ENCODE measurements at regions not wholly inside any gene's neighbourhood (a gene's known extent, or its start where the extent isn't known, plus 50 kb on each side); places are given as distances from the start of the nearest gene placed in this dataset.

- TF ChIP-seq TARDBP (IDR thresholded peaks at IDR 0.05; ENCODE audit: borderline replicate concordance) (no peak), REST (IDR thresholded peaks at IDR 0.05; ENCODE audit: low read depth, low read length) (no peak), TAF1 (IDR thresholded peaks at IDR 0.05; ENCODE audit: borderline replicate concordance, low read depth, low read length) (no peak), CTCF (IDR thresholded peaks at IDR 0.05 in 2 of 3, conservative IDR thresholded peaks at IDR 0.05 in 1 of 3; ENCODE audit: control insufficient read depth in 2 of 3, extremely low read depth in 1 of 3, insufficient read depth in 1 of 3, low read depth in 3 of 3, low read length in 3 of 3) (no peak), POLR2A (IDR thresholded peaks at IDR 0.05; ENCODE audit: low read depth, low read length) (no peak), JUND (IDR thresholded peaks at IDR 0.05; ENCODE audit: low read depth, low read length) (no peak), MTA2 (IDR thresholded peaks at IDR 0.05; ENCODE audit: low read depth) (no peak), EZH2 (IDR thresholded peaks at IDR 0.05; ENCODE audit: borderline replicate concordance, control insufficient read depth, low read depth, low read length) (no peak), SMAD1 (IDR thresholded peaks at IDR 0.05; ENCODE audit: low read depth, partially characterized antibody) (no peak), PRDM15 (CRISPR knock-in tag; IDR thresholded peaks at IDR 0.05) (no peak), RB1 (IDR thresholded peaks at IDR 0.05; ENCODE audit: borderline replicate concordance) (no peak)
Measured at GRCh38 chr4:110950731-110951130, 327.9 kb upstream of the PITX2 start.
